Peyer's patch (tissue), 4 donors: ENCODE measurements at regions not wholly inside any gene's neighbourhood (a gene's known extent, or its start where the extent isn't known, plus 50 kb on each side); places are given as distances from the start of the nearest gene placed in this dataset.

Experiments used
- DNase-seq, 3 donors: peaks; one replicate each; pipeline ENCODE4 v3.0.0-alpha.2; 2017 to 2019
- H3K27ac ChIP-seq, 4 donors: fragments of 200-600 bp; sonication (generic); one replicate each; pipeline ENCODE4 v1.5.1; 2016 to 2019
- H3K27me3 ChIP-seq, 2 donors: fragments of 200-600 bp; sonication (generic); one replicate each; pipeline ENCODE4 v1.5.1; 2019
- H3K36me3 ChIP-seq, 3 donors: fragments of 200-600 bp; sonication (generic); one replicate each; pipeline ENCODE4 v1.5.1; 2016 to 2019
- H3K4me1 ChIP-seq, 4 donors: fragments of 200-600 bp; sonication (generic); one replicate each; pipeline ENCODE4 v1.5.1; 2016 to 2019
- H3K4me3 ChIP-seq, 4 donors: fragments of 200-600 bp; sonication (generic); 1 replicate in 3 of 4; 2 replicates in 1 of 4; pipeline ENCODE4 v1.5.1; 2016 to 2019; ENCODE audit warnings: mild to moderate bottlenecking in 1 of 4
- H3K9me3 ChIP-seq, 4 donors: fragments of 200-600 bp; sonication (generic); one replicate each; pipeline ENCODE4 v1.5.1; 2016 to 2019; ENCODE audit warnings: mild to moderate bottlenecking in 1 of 4
- CTCF ChIP-seq, 6 experiments: fragments of 450-650 bp in 4 of 6; fragments of 200-600 bp in 2 of 6; sonication (generic) in 1 of 6; IDR thresholded peaks; one replicate each; pipeline ENCODE4 v1.5.1; 2017 to 2019; ENCODE audit warnings: antibody characterized with exemption in 6 of 6, mild to moderate bottlenecking in 3 of 6, moderate library complexity in 1 of 6
- POLR2A ChIP-seq, 2 donors: fragments of 450-650 bp; IDR thresholded peaks; one replicate each; pipeline ENCODE4 v1.5.1; 2017; ENCODE audit warnings: antibody characterized with exemption in 2 of 2, mild to moderate bottlenecking in 2 of 2, moderate library complexity in 2 of 2

GRCh38 chr1:189350983-189351616 lies 1126.6 kb downstream of the BRINP3 start:
- Histone ChIP-seq H3K9me3 (no peaks in the 10 kb centered on the region), H3K4me3 (no peak overlapping the region), H3K4me1 (no peaks in the 10 kb centered on the region), H3K27ac (no peak overlapping the region), H3K27me3 (no peaks in the 10 kb centered on the region), H3K36me3 (no peaks in the 10 kb centered on the region)
- TF ChIP-seq CTCF (IDR thresholded peaks at IDR 0.05) (no peak), POLR2A (IDR thresholded peaks at IDR 0.05) (no peak)
- no peak for DNase-seq

- H3K4me3 ChIP-seq: no peak overlapping the region
- H3K36me3 ChIP-seq: no peaks in the 10 kb centered on the region
- H3K27ac ChIP-seq: no peak overlapping the region
- no peaks in the 10 kb centered on the region for H3K4me1 ChIP-seq
- TF ChIP-seq POLR2A (IDR thresholded peaks at IDR 0.05): no peak
- no peak for TF ChIP-seq CTCF (IDR thresholded peaks at IDR 0.05)
- no peaks in the 10 kb centered on the region for H3K27me3 ChIP-seq
- no peak for DNase-seq
- H3K9me3 ChIP-seq: no peaks in the 10 kb centered on the region
Measured at GRCh38 chr1:189351960-189352359, 1125.7 kb downstream of the BRINP3 start.

GRCh38 chr1:189356206-189356605 lies 1121.5 kb downstream of the BRINP3 start:
- TF ChIP-seq CTCF (IDR thresholded peaks at IDR 0.05) (no peak), POLR2A (IDR thresholded peaks at IDR 0.05) (no peak)
- H3K4me3 ChIP-seq: no peak overlapping the region
- no peaks in the 10 kb centered on the region for H3K4me1 ChIP-seq

GRCh38 chr1:189357317-189357716 lies 1120.3 kb downstream of the BRINP3 start:
- Histone ChIP-seq H3K27ac (no peak overlapping the region), H3K36me3 (no peaks in the 10 kb centered on the region), H3K4me3 (no peak overlapping the region), H3K9me3 (no peaks in the 10 kb centered on the region), H3K4me1 (no peaks in the 10 kb centered on the region), H3K27me3 (no peaks in the 10 kb centered on the region)
- DNase-seq: no peak
- TF ChIP-seq CTCF (IDR thresholded peaks at IDR 0.05) (no peak), POLR2A (IDR thresholded peaks at IDR 0.05) (no peak)

More at GRCh38 chr1:189356206-189356605, 1121.5 kb downstream of the BRINP3 start:
- Histone ChIP-seq H3K27me3 (no peaks in the 10 kb centered on the region), H3K27ac (no peak overlapping the region), H3K36me3 (no peaks in the 10 kb centered on the region), H3K9me3 (no peaks in the 10 kb centered on the region)
- DNase-seq: no peak

- Histone ChIP-seq H3K27ac (no peak overlapping the region), H3K4me1 (no peaks in the 10 kb centered on the region), H3K27me3 (no peaks in the 10 kb centered on the region), H3K9me3 (no peaks in the 10 kb centered on the region), H3K36me3 (no peaks in the 10 kb centered on the region), H3K4me3 (no peak overlapping the region)
- TF ChIP-seq POLR2A (IDR thresholded peaks at IDR 0.05) (no peak), CTCF (IDR thresholded peaks at IDR 0.05) (no peak)
- no peak for DNase-seq
Measured at GRCh38 chr1:189369612-189370011, 1108.1 kb downstream of the BRINP3 start.

GRCh38 chr1:189374816-189375215 lies 1102.8 kb downstream of the BRINP3 start:
- H3K4me1 ChIP-seq: no peaks in the 10 kb centered on the region
- H3K27ac ChIP-seq: no peak overlapping the region
- no peaks in the 10 kb centered on the region for H3K27me3 ChIP-seq
- H3K9me3 ChIP-seq: no peaks in the 10 kb centered on the region
- TF ChIP-seq POLR2A (IDR thresholded peaks at IDR 0.05) (no peak), CTCF (IDR thresholded peaks at IDR 0.05) (no peak)
- H3K4me3 ChIP-seq: no peak overlapping the region
- H3K36me3 ChIP-seq: no peaks in the 10 kb centered on the region
- DNase-seq: no peak
